ENCODE measurements at regions not wholly inside any gene's neighbourhood (a gene's known extent, or its start where the extent isn't known, plus 50 kb on each side); places are given as distances from the start of the nearest gene placed in this dataset.
"Not testable (repeated sequence)": the region's sequence is repeated elsewhere in the genome, so short reads cannot be mapped to it uniquely, and the experiment has no call there.

- no peak for DNase-seq
Measured at GRCh38 chr3:67940210-67940952, 286.0 kb upstream of the SUCLG2 start.

GRCh38 chr3:67937498-67938118 lies 283.2 kb upstream of the SUCLG2 start:
- DNase-seq = no peak

- DNase-seq = not testable (repeated sequence)
Measured at GRCh38 chr3:67930394-67930793, 276.0 kb upstream of the SUCLG2 start.

GRCh38 chr3:67923796-67924195 lies 269.4 kb upstream of the SUCLG2 start:
- no peak for DNase-seq

GRCh38 chr3:67920969-67921368 lies 266.6 kb upstream of the SUCLG2 start:
- DNase-seq = no peak

- no peak for DNase-seq
Measured at GRCh38 chr3:67920311-67920710, 265.9 kb upstream of the SUCLG2 start.

- DNase-seq = no peak
Measured at GRCh38 chr3:67916353-67916752, 261.9 kb upstream of the SUCLG2 start.

GRCh38 chr3:67907735-67908134 lies 253.3 kb upstream of the SUCLG2 start:
- DNase-seq = no peak

- DNase-seq = no peak
Measured at GRCh38 chr3:67906261-67906660, 251.8 kb upstream of the SUCLG2 start.

GRCh38 chr3:67901681-67902080 lies 247.3 kb upstream of the SUCLG2 start:
- peak; percentile 5 for DNase-seq

- peak; percentile 75 for DNase-seq
Measured at GRCh38 chr3:67898916-67899315, 244.5 kb upstream of the SUCLG2 start.

GRCh38 chr3:67897351-67898336 lies 243.2 kb upstream of the SUCLG2 start:
- DNase-seq = peak; percentile 96

- no peak for DNase-seq
Measured at GRCh38 chr3:67896130-67896529, 241.7 kb upstream of the SUCLG2 start.

- DNase-seq = no peak
Measured at GRCh38 chr3:67894510-67894909, 240.1 kb upstream of the SUCLG2 start.

- no peak for DNase-seq
Measured at GRCh38 chr3:67884345-67884744, 229.9 kb upstream of the SUCLG2 start.

- DNase-seq = no peak
Measured at GRCh38 chr3:67883766-67884165, 229.4 kb upstream of the SUCLG2 start.

GRCh38 chr3:67882981-67883380 lies 228.6 kb upstream of the SUCLG2 start:
- no peak for DNase-seq

- no peak for DNase-seq
Measured at GRCh38 chr3:67876261-67876660, 221.8 kb upstream of the SUCLG2 start.

GRCh38 chr3:67875858-67876257 lies 221.4 kb upstream of the SUCLG2 start:
- no peak for DNase-seq

GRCh38 chr3:67875338-67875737 lies 220.9 kb upstream of the SUCLG2 start:
- no peak for DNase-seq

- DNase-seq = no peak
Measured at GRCh38 chr3:67870477-67870876, 216.1 kb upstream of the SUCLG2 start.

- no peak for DNase-seq
Measured at GRCh38 chr3:67866571-67866970, 212.2 kb upstream of the SUCLG2 start.

GRCh38 chr3:67864587-67865183 lies 210.3 kb upstream of the SUCLG2 start:
- DNase-seq = no peak

All from NCI-H526 treated with DMSO at 0.1 percent for 48 hours (cell line).